Stimulated activated CD4-positive, alpha-beta T cell treated with anti-CD3 and anti-CD28 coated beads, Interleukin-1b, Interleukin-23, amount 100 ng/mL, for 48 hours (primary cell): ENCODE measurements at regions not wholly inside any gene's neighbourhood (a gene's known extent, or its start where the extent isn't known, plus 50 kb on each side); places are given as distances from the start of the nearest gene placed in this dataset.
"Not testable (repeated sequence)": the region's sequence is repeated elsewhere in the genome, so short reads cannot be mapped to it uniquely, and the experiment has no call there.

Experiments used
- DNase-seq: peaks from one replicate; pipeline ENCODE4 v3.0.0-alpha.2; 2020

GRCh38 chr4:97132435-97132834 is 1010.8 kb downstream of the STPG2 start:
- no peak for DNase-seq

- DNase-seq = no peak
Measured at GRCh38 chr4:97134456-97134855, 1008.8 kb downstream of the STPG2 start.

- no peak for DNase-seq
Measured at GRCh38 chr4:97139791-97140190, 1003.5 kb downstream of the STPG2 start.

GRCh38 chr4:97140545-97140944 is 1002.7 kb downstream of the STPG2 start:
- no peak for DNase-seq

GRCh38 chr4:97141332-97141731 is 1001.9 kb downstream of the STPG2 start:
- not testable (repeated sequence) for DNase-seq

GRCh38 chr4:97142410-97142809 is 1000.9 kb downstream of the STPG2 start:
- no peak for DNase-seq

GRCh38 chr4:97142893-97143292 is 1000.4 kb downstream of the STPG2 start:
- no peak for DNase-seq

- no peak for DNase-seq
Measured at GRCh38 chr4:97144199-97144598, 999.1 kb downstream of the STPG2 start.

GRCh38 chr4:97150966-97151365 is 992.3 kb downstream of the STPG2 start:
- DNase-seq = no peak

GRCh38 chr4:97152149-97152548 is 991.1 kb downstream of the STPG2 start:
- no peak for DNase-seq

GRCh38 chr4:97153042-97153441 is 990.2 kb downstream of the STPG2 start:
- DNase-seq = no peak

- no peak for DNase-seq
Measured at GRCh38 chr4:97159625-97160024, 983.7 kb downstream of the STPG2 start.

- DNase-seq = no peak
Measured at GRCh38 chr4:97185233-97185632, 958.0 kb downstream of the STPG2 start.

GRCh38 chr4:97197106-97197505 is 946.2 kb downstream of the STPG2 start:
- DNase-seq = no peak

- DNase-seq = no peak
Measured at GRCh38 chr4:97208749-97209148, 934.5 kb downstream of the STPG2 start.

GRCh38 chr4:97215409-97215941 is 927.8 kb downstream of the STPG2 start:
- DNase-seq = no peak

- DNase-seq = no peak
Measured at GRCh38 chr4:97216046-97216445, 927.2 kb downstream of the STPG2 start.

- no peak for DNase-seq
Measured at GRCh38 chr4:97235521-97235920, 907.8 kb downstream of the STPG2 start.

GRCh38 chr4:97238956-97239666 is 904.2 kb downstream of the STPG2 start:
- DNase-seq = no peak

GRCh38 chr4:97239667-97239997 is 903.6 kb downstream of the STPG2 start:
- no peak for DNase-seq

GRCh38 chr4:97252615-97253154 is 890.6 kb downstream of the STPG2 start:
- no peak for DNase-seq

GRCh38 chr4:97262769-97263168 is 880.5 kb downstream of the STPG2 start:
- no peak for DNase-seq

- DNase-seq = no peak
Measured at GRCh38 chr4:97270051-97270450, 873.2 kb downstream of the STPG2 start.

- no peak for DNase-seq
Measured at GRCh38 chr4:97279391-97279790, 863.9 kb downstream of the STPG2 start.

- no peak for DNase-seq
Measured at GRCh38 chr4:97300561-97300960, 842.7 kb downstream of the STPG2 start.
